ENCODE measurements at regions not wholly inside any gene's neighbourhood (a gene's known extent, or its start where the extent isn't known, plus 50 kb on each side); places are given as distances from the start of the nearest gene placed in this dataset.

GRCh38 chr2:733001-733400 lies 55.8 kb upstream of the TMEM18 start:
- H3K36me3 Mint-ChIP-seq (ENCODE audit: insufficient read depth, unreplicated experiment), result no peaks in the 10 kb centered on the region
- CTCF ChIA-PET, result interaction anchor here (0.7 to 1.2 kb wide), 2 partner anchors 18 to 98 kb away, joined by 3 read pairs; no protein-coding TSS in a partner anchor

GRCh38 chr2:731711-732110 lies 54.5 kb upstream of the TMEM18 start:
- Mint-ChIP-seq H3K36me3 (ENCODE audit: insufficient read depth, unreplicated experiment) (no peaks in the 10 kb centered on the region), H3K4me1 (ENCODE audit: insufficient read depth, unreplicated experiment) (peaks cover 2% of the 10 kb centered on the region), H3K27ac (ENCODE audit: low read depth, unreplicated experiment) (no peak overlapping the region), H3K27me3 (ENCODE audit: insufficient read depth, unreplicated experiment) (no peaks in the 10 kb centered on the region), H3K4me3 (ENCODE audit: unreplicated experiment) (no peak overlapping the region), H3K9me3 (ENCODE audit: unreplicated experiment) (no peaks in the 10 kb centered on the region)
- no TSS peak for BruUV-seq (replicated peaks)
- TF ChIP-seq, protein P1, sequence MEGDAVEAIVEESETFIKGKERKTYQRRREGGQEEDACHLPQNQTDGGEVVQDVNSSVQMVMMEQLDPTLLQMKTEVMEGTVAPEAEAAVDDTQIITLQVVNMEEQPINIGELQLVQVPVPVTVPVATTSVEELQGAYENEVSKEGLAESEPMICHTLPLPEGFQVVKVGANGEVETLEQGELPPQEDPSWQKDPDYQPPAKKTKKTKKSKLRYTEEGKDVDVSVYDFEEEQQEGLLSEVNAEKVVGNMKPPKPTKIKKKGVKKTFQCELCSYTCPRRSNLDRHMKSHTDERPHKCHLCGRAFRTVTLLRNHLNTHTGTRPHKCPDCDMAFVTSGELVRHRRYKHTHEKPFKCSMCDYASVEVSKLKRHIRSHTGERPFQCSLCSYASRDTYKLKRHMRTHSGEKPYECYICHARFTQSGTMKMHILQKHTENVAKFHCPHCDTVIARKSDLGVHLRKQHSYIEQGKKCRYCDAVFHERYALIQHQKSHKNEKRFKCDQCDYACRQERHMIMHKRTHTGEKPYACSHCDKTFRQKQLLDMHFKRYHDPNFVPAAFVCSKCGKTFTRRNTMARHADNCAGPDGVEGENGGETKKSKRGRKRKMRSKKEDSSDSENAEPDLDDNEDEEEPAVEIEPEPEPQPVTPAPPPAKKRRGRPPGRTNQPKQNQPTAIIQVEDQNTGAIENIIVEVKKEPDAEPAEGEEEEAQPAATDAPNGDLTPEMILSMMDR (IDR thresholded peaks at IDR 0.05; ENCODE audit: unreplicated experiment), result no peak
- CTCF ChIA-PET, result no interaction called here
- POLR2A ChIA-PET, result no interaction called here
- DNase-seq (ENCODE audit: unreplicated experiment), result no peak
- intact Hi-C loops (cut with micrococcal nuclease), result no loop called here

More at GRCh38 chr2:733001-733400, 55.8 kb upstream of the TMEM18 start:
- BruUV-seq (replicated peaks), result no TSS peak
- Mint-ChIP-seq H3K27ac (ENCODE audit: low read depth, unreplicated experiment) (no peak overlapping the region), H3K4me3 (ENCODE audit: unreplicated experiment) (no peak overlapping the region), H3K4me1 (ENCODE audit: insufficient read depth, unreplicated experiment) (no peaks in the 10 kb centered on the region), H3K9me3 (ENCODE audit: unreplicated experiment) (no peaks in the 10 kb centered on the region), H3K27me3 (ENCODE audit: insufficient read depth, unreplicated experiment) (no peaks in the 10 kb centered on the region)
- intact Hi-C loops (cut with micrococcal nuclease), result no loop called here
- POLR2A ChIA-PET, result no interaction called here
- no peak for DNase-seq (ENCODE audit: unreplicated experiment)
- TF ChIP-seq, protein P1 (IDR thresholded peaks at IDR 0.05; ENCODE audit: unreplicated experiment), result no peak

- ChIA-PET CTCF (interaction anchor here (0.7 kb wide), 1 partner anchor 1088 kb away, joined by 4 read pairs; no protein-coding TSS in a partner anchor), POLR2A (no interaction called here)
- Mint-ChIP-seq H3K36me3 (ENCODE audit: insufficient read depth, unreplicated experiment) (no peaks in the 10 kb centered on the region), H3K27me3 (ENCODE audit: insufficient read depth, unreplicated experiment) (peaks cover 10% of the 10 kb centered on the region), H3K4me3 (ENCODE audit: unreplicated experiment) (no peak overlapping the region), H3K4me1 (ENCODE audit: insufficient read depth, unreplicated experiment) (peaks cover 8% of the 10 kb centered on the region), H3K27ac (ENCODE audit: low read depth, unreplicated experiment) (no peak overlapping the region), H3K9me3 (ENCODE audit: unreplicated experiment) (no peaks in the 10 kb centered on the region)
- intact Hi-C loops (cut with micrococcal nuclease), result no loop called here
- TF ChIP-seq, protein P1 (IDR thresholded peaks at IDR 0.05; ENCODE audit: unreplicated experiment), result no peak
- DNase-seq (ENCODE audit: unreplicated experiment), result no peak
- BruUV-seq (replicated peaks), result no TSS peak
Measured at GRCh38 chr2:729376-729861, 52.2 kb upstream of the TMEM18 start.

- no peak for DNase-seq (ENCODE audit: unreplicated experiment)
- Mint-ChIP-seq H3K4me1 (ENCODE audit: insufficient read depth, unreplicated experiment) (peaks cover 8% of the 10 kb centered on the region), H3K27ac (ENCODE audit: low read depth, unreplicated experiment) (no peak overlapping the region), H3K27me3 (ENCODE audit: insufficient read depth, unreplicated experiment) (peaks cover 14% of the 10 kb centered on the region), H3K9me3 (ENCODE audit: unreplicated experiment) (no peaks in the 10 kb centered on the region), H3K4me3 (ENCODE audit: unreplicated experiment) (no peak overlapping the region), H3K36me3 (ENCODE audit: insufficient read depth, unreplicated experiment) (no peaks in the 10 kb centered on the region)
- intact Hi-C loops (cut with micrococcal nuclease), result no loop called here
- ChIA-PET CTCF (interaction anchor here (1.0 kb wide), 1 partner anchor 9 kb away, joined by 4 read pairs; no protein-coding TSS in a partner anchor), POLR2A (no interaction called here)
- TF ChIP-seq, protein P1 (IDR thresholded peaks at IDR 0.05; ENCODE audit: unreplicated experiment), result no peak
- BruUV-seq (replicated peaks), result no TSS peak
Measured at GRCh38 chr2:728165-728564, 51.0 kb upstream of the TMEM18 start.

All from MCF 10A (cell line).